K562 (cell line): ENCODE measurements at regions not wholly inside any gene's neighbourhood (a gene's known extent, or its start where the extent isn't known, plus 50 kb on each side); places are given as distances from the start of the nearest gene placed in this dataset.

Source experiments
- POLR2B ChIP-seq: fragments of 450-650 bp; IDR thresholded peaks from 2 replicates; pipeline ENCODE4 v1.6.1; 2018; ENCODE audit warnings: low read depth; ENCODE audit not compliant: partially characterized antibody
- SAFB2 ChIP-seq: fragments of 200-400 bp; formaldehyde crosslinking; IDR thresholded peaks from 2 replicates; pipeline ENCODE4 v1.6.1; 2018; ENCODE audit warnings: borderline replicate concordance, low read length, low read depth, moderate library complexity; ENCODE audit not compliant: severe bottlenecking
- SMAD3 ChIP-seq: fragments of 450-650 bp; formaldehyde crosslinking; conservative IDR thresholded peaks from 2 replicates; pipeline ENCODE4 v1.4.0; 2020; ENCODE audit warnings: mild to moderate bottlenecking
- ZNF165 ChIP-seq: fragments of 250-450 bp; sonication (Bioruptor Pico); IDR thresholded peaks from 2 replicates; pipeline ENCODE4 v1.4.0; 2020; ENCODE audit warnings: borderline replicate concordance
- ZNF584 ChIP-seq: fragments of 200-800 bp; sonication (Bioruptor generic); IDR thresholded peaks from 2 replicates; pipeline ENCODE4 v1.6.1; 2016; ENCODE audit warnings: low read depth, mild to moderate bottlenecking, missing genetic modification characterization, missing compliant biosample characterization
- TF ChIP-seq, protein P1 (sequence below): fragments of 200-800 bp; sonication (Bioruptor generic); IDR thresholded peaks from 2 replicates; pipeline ENCODE4 v1.6.1; 2016; ENCODE audit warnings: missing genetic modification characterization, missing compliant biosample characterization
- TF ChIP-seq, protein P2 (sequence below): sonication (generic); formaldehyde crosslinking; IDR thresholded peaks from 2 replicates; pipeline ENCODE4 v1.9.0; 2022; ENCODE audit warnings: mild to moderate bottlenecking, missing genetic modification reagents

DNA sequence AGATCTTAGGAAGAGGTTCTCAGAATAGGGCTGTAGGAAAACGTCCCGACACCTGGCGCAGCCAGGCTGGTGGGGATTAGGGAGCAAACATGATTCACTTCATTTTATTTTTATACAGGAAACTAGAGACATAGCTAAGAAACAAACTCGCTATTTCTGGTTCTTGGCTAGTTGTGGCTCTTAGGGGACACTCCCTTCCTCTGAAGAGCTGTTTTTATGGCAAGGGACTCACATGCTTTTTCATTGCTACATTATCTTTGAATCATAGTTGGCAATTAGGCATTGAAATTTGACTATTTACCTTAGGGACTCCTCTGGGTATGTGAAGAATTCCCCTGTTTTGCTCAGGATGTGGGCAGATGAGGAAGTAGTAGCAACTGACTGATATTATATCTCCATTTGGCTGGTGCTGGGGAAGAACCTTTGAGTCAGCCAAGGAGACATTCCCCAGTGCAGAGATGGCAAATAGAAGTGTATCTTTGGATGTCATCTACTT, 174.5 kb downstream of the SMIM20 start (continued):
- TF ChIP-seq, protein P1, sequence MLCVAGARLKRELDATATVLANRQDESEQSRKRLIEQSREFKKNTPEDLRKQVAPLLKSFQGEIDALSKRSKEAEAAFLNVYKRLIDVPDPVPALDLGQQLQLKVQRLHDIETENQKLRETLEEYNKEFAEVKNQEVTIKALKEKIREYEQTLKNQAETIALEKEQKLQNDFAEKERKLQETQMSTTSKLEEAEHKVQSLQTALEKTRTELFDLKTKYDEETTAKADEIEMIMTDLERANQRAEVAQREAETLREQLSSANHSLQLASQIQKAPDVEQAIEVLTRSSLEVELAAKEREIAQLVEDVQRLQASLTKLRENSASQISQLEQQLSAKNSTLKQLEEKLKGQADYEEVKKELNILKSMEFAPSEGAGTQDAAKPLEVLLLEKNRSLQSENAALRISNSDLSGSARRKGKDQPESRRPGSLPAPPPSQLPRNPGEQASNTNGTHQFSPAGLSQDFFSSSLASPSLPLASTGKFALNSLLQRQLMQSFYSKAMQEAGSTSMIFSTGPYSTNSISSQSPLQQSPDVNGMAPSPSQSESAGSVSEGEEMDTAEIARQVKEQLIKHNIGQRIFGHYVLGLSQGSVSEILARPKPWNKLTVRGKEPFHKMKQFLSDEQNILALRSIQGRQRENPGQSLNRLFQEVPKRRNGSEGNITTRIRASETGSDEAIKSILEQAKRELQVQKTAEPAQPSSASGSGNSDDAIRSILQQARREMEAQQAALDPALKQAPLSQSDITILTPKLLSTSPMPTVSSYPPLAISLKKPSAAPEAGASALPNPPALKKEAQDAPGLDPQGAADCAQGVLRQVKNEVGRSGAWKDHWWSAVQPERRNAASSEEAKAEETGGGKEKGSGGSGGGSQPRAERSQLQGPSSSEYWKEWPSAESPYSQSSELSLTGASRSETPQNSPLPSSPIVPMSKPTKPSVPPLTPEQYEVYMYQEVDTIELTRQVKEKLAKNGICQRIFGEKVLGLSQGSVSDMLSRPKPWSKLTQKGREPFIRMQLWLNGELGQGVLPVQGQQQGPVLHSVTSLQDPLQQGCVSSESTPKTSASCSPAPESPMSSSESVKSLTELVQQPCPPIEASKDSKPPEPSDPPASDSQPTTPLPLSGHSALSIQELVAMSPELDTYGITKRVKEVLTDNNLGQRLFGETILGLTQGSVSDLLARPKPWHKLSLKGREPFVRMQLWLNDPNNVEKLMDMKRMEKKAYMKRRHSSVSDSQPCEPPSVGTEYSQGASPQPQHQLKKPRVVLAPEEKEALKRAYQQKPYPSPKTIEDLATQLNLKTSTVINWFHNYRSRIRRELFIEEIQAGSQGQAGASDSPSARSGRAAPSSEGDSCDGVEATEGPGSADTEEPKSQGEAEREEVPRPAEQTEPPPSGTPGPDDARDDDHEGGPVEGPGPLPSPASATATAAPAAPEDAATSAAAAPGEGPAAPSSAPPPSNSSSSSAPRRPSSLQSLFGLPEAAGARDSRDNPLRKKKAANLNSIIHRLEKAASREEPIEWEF (CRISPR knock-in tag), result no peak
- TF ChIP-seq ZNF165 (CRISPR knock-in tag) (no peak), SAFB2 (no peak), POLR2B (no peak), ZNF584 (CRISPR knock-in tag) (no peak), SMAD3 (CRISPR knock-in tag) (no peak)
- TF ChIP-seq, protein P2, sequence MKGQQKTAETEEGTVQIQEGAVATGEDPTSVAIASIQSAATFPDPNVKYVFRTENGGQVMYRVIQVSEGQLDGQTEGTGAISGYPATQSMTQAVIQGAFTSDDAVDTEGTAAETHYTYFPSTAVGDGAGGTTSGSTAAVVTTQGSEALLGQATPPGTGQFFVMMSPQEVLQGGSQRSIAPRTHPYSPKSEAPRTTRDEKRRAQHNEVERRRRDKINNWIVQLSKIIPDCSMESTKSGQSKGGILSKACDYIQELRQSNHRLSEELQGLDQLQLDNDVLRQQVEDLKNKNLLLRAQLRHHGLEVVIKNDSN (CRISPR knock-in tag), result no peak
- TF ChIP-seq, all 486 proteins: peak for 0
